GM21515 (cell line): ENCODE measurements at regions not wholly inside any gene's neighbourhood (a gene's known extent, or its start where the extent isn't known, plus 50 kb on each side); places are given as distances from the start of the nearest gene placed in this dataset.

Experiments used
- ATAC-seq: cut with Tn5 transposase; IDR thresholded peaks from one replicate; pipeline ENCODE4 v1.9.1; 2021; ENCODE audit not compliant: unreplicated experiment

DNA sequence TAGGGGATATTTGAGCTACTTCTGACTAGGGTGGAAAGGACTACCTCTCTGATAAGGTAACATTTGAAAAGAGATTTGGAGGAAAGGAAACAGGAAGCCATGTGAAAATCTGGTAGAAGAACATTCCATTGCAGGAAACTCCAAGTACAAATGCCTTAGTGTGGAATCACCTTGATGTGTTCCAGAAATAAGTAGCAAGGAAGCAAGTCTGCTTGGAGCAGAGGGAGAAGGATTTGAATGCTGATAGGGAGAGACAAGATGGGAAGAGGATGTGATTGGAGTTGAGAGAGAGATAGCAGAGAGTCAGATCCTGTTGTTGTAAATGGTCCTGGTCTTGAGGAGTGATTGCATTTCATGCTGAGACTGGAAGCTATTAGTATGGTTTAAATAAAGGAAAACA, 335.1 kb upstream of the DCBLD2 start:
- no peak for ATAC-seq

DNA sequence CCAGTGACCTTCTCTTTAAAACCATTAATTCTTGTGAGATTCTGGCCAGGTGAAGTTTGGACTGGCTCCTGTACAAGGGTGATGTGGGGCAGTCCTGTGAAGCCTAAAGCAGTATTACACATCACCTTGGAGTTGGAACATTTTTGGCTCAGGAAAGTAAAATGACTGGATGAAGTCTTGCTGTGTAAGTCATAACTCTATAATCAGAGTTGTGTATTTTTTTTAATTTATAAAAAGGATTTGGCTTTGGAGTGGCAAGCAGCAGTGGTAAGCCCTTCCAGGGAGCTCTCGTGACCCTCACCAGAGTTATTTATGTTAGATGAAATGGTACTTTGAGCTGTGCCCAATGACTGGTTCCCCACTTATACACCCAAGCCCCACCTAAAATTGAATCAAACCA, 331.2 kb upstream of the DCBLD2 start:
- no peak for ATAC-seq

DNA sequence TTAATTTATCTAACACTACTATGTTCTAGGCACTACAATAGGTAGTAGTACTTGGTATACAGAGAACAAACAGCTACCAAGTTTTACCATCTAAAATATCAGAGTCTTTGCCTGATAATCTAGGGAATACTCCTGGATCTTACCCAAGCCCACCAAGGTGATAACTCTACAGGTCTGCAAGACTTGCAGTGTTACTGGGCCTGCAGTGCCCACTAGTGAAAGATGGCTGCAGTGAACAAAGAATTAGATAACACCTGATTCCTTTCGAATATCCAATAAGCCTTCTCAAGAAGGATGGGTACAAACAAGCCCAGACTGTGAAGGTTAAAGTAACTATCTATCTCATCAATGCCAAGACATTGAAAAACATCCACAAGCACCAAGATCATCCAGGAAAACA, 317.0 kb upstream of the DCBLD2 start:
- no peak for ATAC-seq

DNA sequence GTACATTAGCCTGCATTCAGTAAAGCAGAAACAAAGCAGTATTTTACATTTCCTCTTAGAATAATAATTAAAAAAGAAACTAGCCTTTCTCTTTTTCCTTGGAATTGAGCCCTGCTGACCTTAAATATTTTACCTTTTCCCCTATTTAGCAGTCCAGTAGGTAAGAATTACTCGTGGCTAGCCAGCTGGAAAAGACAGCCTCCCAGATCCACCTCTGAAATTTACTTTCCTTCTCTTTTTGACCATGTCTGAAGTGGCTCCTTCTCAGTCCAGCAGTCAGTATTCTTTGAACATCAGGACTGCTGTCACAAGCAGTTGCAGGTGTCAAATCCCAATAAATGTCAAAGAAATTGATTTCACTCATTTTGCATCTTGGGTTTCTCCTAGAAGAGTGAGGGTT, 311.5 kb upstream of the DCBLD2 start:
- no peak for ATAC-seq

DNA sequence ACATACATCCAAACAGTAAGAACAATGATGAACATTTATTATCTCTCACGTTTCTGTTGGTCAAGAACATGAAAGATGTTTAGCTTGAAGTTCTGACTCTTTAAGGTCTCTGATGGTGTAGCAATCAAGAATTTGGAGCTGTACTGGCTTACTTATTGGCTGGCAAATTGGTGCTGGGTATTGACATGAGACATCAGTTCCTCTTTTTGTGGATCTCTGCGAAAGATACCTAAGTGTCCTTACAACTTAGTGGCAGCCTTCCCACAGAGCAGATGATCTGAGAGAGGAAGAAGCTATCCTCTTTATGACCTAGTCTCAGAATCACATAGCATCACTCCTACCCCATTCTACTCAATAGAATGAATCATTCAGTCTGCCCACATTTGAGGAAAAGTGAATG, 309.8 kb upstream of the DCBLD2 start:
- ATAC-seq: no peak

DNA sequence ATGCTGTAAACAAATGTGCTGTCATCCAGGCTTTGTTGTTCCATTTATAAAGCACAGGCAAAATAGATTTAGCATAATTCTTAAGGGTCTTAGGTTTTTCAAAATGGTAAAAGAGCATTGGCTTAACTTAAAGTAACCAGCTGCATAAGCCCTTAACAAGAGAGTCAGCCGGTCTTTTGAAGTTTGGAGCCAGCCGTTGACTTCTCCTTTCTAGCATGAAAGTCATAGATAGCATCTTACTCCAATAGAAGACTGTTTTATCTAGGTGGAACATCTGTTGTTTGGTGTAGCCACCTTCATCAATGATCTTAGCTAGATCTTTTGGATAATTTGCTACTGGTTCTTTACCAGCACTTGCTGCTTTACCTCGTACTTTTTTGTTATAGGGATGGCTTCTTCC, 297.5 kb upstream of the DCBLD2 start:
- ATAC-seq: no peak

DNA sequence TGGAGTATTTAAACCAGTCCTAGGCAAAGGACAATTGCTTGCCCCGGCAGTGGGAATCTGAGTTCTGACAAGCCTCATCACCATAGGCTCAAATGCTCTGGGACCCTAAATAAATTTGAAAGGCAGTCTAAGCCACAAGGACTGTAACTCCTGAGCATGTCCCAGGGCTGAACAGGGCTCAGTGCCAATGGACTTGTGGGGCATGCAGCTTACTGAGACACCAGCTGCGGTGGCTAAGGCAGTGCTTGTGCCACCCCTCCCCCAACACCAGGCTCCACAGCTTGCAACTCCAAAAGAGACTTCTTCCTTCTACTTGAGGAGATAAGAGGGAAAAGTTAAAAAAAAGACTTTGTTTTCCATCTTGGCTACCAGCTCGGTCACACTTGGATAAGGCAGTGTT, 289.7 kb upstream of the DCBLD2 start:
- ATAC-seq: no peak

DNA sequence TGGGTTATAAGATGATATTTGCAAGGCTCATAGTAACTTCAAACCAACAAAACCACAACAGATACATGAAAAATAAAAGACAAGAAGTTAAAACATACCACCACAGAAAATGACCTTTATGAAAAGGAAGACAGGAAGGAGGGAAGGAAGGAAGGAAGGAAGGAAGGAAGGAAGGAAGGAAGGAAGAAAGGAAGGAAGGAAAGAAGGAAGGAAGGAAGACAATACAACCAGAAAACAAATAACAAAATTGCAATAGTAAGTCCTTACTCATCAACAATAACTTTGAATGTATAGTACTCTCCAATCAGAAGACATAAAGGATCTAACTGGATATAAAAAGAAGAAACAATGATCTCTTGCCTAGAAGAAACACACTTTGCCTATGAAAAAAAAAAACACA, 287.4 kb upstream of the DCBLD2 start:
- no peak for ATAC-seq

DNA sequence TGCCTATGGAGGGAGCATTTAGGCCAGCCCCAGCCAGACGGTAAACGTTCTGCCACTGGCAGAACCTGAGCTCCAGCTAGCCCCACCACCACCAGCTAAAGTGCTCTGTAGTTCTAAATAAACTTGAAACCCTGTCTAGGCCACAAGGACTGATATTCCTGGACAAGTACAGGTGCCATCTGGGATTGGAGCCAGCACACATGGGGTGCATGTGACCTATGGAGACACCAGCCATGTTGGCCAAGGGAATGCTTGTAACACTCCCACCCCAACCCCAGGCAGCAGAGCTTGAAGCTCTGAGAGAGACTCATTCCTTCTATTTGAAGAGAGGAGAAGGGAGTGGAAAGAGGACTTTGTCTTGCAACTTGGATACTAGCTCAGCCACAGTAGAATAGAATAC, 284.5 kb upstream of the DCBLD2 start:
- ATAC-seq: no peak

DNA sequence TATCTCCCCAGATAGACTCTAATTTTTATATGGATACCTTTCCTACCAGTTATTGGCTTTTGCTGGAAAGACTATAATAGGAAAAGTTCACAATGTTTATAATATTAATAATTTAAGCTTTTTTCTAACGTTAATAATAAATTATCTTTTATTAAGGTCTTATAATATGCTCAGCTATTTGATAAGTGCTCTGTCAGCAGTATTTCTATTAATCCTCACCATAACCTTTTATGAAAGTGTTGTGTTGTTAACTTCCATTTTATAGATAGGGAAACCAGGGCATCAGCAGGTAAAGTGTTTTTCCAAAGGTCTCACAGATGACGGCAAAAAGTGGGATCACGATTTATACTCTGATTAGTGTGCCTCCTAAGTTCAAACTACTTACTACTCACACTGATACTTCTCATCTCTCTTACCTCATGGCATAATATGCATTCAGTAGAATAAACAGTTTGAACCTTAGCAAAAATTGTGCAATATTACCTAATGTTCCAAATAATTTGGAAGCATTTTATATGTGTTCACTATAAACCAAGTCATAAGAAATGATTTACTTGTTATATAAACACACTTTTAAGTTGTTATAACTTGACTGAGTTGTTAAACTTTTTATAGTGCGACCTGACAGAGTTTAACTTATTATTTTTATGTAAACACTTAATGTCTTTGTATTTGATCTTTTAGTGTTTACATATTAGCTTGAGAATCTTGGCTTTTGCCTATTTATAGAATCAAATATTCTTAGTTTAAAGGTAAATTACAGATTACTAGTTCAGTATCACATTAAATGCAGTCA, 274.9 kb upstream of the DCBLD2 start:
- no peak for ATAC-seq

DNA sequence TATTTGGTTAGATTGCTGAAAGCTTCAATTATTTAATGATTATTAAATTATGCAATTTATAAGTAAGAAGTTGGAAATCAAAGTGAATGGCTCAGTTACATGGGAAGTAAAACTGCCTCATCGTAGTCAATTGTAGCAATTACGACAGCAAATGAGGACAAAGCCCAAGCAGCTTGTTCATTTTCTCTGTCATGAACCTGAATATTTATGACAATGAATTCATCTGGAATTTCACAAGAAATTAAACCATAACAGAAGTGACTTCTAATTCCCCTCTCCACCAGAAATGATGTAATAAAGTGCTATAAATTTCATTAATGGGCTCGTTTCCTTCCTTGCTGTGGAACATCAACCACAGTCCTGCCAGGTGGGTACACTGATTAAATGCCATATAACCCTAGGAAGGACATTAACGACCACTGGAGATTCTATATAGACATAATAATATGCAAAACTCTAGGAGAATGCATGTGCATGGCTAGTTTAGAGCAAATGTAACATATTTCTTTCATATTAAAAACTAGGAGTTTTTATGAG, 273.8 kb upstream of the DCBLD2 start:
- no peak for ATAC-seq

DNA sequence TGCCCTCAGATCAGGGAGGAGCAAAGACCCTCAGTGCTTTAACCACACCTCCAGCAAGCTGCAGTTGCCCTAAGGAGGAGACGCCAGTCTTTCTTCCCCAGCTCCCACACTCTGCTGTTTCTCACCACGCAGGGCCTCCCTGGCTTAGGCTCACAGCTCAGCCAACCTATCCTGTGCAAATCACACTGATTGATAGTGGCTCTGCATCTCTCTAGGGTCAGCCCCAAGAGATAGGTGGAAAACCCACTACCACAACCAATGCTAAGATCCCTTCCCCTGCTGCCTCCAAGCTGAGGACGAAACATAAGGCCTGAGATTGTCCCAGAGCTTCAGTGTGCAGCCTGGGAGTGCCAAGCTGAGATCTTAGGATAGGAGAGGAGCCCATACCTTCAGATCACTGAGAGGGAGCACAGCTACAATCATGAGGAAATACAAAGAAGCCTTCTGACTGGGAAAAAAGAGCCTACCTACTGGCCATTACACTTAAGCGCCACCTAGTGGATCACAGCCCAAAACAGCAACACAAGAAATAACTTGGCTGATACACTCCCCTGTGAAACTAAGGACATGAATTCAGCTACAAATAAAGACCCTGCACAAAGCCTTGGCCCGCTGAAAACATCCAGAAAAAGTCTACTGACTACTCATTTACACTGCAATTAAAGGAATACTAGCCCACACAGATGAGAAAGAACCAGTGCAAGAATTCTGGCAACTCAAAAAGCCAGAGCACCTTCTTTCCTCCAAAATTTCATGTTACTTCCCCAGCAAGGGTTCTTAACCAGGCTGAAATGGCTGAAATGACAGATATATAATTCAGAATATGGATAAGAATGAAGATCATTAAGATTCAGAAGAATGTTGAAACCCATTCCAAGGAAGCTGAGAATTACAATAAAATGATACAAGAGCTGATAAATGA, 271.5 kb upstream of the DCBLD2 start:
- peak; percentile 68 for ATAC-seq

DNA sequence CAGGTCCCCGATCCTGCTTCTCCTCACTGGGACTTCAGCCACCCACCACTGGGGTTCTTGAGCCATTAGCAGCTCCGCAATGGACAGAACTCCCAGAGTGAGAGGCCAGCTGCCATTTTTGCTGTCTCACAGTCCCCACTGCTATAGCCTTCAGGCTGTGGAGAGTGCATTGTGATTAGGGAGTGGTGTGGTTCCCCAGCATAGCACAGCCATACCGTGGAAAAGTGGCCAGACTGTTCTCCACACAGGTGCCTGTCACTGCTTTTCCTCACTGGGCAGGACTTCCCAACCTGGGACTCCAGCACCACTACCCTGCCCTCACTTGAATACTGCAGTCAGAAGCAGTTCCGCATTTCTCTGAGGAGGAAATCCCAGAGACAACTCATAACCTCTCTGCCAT, 270.3 kb upstream of the DCBLD2 start:
- no peak for ATAC-seq

DNA sequence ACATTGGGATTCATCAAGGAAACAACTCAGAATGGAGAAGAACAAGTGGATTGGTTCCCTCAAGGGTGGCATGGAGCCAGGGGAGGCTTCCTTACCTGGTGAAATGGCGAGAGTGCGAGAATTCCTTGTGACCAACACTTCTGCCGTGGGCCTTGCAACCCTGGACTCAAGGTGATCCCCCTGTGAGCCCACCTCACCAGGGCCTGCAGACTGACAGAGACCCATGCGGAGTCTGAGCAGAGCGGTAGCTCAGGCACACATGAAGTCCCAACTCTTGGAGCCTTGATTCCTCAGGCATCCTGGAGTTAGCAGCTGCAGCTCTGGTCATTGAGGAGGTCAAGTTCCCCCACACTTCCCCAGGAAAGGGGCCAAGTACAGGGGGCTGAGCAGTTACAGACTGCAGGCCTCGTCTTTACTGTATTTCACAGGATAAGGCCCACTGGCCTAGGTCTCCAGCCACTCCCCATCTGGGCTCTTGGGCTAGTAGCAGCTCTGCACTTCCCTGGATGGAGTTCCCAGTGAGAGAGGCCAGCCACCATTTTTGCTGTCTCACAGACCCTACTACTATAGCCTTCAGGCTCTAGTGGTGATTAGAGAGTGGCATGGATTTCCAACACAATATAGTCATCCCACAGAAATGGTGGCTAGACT, 269.5 kb upstream of the DCBLD2 start:
- ATAC-seq: no peak

DNA sequence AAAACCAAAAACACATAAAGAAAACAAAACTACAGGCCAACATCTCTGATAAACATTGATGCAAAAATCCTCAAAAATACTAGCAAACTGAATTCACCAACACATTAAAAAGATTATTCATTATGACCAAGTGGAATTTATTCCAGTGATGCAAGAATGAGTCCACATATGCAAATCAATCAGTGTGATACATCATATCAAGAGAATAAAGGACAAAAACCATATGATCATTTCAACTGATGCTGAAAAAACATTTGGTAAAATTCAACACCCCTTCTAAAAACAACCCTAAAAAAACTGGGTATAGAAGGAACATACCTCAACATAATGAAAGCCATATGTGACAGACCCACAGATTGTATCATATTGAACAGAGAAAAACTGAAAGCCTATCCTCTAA, 265.6 kb upstream of the DCBLD2 start:
- ATAC-seq: no peak

DNA sequence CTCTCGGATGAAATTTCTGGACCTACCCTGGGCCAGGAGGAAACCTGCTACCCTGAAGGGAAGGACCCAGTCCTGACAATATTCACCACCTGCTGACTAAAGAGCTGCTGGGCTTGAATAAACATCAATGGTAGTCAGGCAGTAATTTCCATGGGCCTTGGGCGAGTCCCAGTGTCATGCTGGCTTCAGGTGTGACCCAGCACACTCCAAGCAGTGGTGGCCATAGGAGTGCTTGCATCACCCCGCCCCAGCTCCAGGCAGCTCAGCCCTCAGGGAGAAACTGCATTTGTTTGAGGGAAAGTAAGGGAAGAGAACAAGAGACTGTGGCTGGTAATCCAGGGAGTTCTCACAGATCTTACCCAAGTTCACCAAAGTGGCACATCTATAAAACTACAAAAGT, 261.8 kb upstream of the DCBLD2 start:
- no peak for ATAC-seq

DNA sequence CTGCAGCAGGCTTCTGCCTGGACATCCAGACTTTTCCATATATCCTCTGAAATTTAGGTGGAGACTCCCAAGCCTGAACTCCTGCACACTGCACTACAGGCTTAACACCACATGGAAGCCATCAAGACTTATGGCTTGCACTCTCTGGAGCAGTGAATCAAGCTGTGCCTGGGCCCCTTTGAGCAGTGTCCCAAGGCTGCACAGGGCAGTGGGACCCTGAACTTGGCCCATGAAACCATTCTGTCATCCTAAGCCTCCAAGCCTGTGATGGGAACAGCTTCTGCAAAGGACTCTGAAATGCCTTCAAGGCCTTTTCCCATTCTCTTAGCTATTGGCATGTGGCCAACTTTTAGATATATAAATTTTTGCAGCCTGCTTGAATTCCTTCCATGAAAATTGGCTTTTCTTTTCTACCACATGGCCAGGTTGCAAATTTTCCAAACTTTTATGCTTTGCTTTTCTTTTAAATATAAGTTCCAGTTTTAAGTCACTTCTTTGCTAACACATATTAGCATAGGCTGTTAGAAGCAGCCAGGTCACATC, 257.8 kb upstream of the DCBLD2 start:
- no peak for ATAC-seq

DNA sequence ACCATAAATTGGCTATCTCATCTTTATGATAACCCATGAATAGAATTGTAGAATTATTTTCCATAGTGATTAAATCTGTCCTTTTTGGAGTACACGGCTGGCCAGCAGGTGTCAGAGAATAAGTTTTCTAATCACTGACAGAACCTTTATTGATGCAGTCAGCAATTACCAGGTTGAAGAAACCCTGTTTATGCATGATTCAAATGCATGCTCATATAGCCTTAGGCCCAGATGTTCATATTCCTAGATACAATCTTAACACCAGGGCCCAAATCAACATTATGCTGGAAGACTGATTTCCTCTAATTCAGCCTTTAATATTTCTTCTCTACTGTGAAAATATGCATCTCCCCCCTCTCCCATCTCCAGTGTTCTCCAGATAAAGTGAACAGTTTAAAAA, 243.5 kb upstream of the DCBLD2 start:
- ATAC-seq: no peak

DNA sequence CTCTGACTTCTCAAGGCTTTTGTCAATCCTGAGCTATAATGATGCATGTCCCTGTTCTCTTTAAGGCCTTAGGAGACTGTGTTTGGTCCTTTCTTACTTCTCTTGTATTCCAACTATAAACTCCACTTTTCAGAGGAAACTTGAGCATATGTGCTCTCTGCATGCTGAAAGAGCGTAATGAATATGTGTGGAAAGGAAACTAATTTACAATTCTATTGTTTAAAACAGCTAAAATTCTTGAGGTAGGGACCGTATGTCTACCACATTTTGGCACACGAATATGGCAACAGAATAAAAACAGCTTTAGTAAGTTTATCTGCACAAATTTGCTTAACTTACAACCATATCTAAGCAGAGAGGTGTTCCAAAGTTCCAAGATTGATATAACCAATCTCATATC, 242.0 kb upstream of the DCBLD2 start:
- no peak for ATAC-seq

DNA sequence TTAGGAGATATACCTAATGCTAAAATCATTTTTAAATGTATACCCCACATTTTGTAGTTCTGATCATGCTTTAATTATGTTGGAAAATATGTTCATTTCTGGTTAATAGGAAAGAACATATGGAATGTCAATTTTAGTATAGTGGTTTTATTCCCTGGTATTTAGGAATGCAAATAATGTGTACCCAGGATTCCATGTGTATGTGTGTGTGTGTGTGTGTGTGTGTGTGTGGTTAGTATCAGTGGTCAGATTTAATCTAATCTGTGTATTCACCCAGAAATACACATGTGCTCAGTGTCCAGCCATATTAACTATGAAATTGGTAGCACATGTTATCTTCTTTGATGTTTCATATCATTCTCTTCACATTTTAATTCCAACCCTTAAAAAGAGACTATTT, 233.5 kb upstream of the DCBLD2 start:
- no peak for ATAC-seq

DNA sequence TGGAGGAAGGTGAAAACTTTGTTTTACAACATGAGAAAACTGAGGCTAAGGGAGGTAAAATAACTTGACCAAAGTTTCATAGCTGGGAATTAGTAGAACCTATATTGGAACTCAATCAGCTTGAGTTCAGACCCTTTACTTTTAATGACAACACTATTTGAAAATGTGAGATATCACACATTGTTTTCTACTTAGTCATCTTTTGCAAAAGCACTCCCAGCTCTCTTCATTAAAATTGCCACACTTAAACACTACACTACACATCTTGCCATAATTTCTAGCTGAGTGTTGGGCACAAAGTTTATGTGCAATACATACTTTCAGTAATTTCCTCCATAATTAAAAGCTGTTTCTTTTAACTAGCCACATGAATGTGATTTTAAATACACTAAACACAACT, 230.4 kb upstream of the DCBLD2 start:
- no peak for ATAC-seq
